ENCODE measurements at regions not wholly inside any gene's neighbourhood (a gene's known extent, or its start where the extent isn't known, plus 50 kb on each side); places are given as distances from the start of the nearest gene placed in this dataset.
"Not testable (repeated sequence)": the region's sequence is repeated elsewhere in the genome, so short reads cannot be mapped to it uniquely, and the experiment has no call there.

DNA sequence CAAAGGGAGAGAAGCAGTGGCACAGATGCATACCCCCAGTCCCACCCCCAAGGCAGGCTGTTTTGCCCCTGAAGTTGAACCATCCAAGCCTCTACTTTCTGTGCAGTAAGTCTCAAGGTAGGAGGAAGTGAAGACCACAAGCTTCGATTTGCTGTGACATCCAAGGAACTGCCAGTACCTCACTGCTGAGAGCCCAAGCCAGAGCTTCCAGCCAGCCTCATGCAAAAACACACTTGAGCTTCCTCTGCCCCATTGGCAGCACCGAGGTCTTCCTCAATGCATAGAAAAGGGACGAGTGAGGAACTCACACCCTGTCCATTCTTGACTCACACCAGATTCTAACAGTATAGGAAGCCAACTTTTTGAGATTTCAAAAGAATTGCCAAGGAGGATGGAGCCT lies 311.7 kb downstream of the BCL2L11 start:
- DNase-seq: peak; percentile 17

DNA sequence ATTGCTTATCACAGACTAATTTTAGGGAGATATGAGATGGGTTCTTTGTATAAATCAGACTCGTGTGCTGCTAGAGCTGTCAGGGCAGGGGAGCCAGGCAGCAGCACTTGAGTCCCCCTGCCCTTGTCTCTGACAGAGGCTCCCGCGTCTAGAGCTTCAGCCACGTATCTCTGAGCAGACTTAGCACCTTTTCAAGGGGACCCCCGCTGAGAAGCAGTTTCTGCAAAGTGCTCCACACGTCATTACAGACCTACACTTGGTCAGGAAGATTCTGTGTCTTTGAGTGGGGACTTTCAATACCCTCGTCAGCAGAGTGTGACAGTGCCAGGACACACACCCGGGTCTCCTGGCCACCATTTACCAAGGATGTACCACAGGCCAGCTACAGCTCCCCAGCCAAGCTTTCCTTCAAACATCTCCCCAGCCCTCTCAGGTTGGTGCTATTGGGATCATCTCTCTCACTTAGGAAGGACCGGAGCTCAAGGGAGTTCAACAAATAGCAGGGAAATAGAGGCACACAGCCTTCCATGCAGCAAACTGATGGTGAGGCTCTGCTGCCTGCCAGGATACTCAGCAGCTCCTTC lies 312.3 kb downstream of the BCL2L11 start:
- DNase-seq: not testable (repeated sequence)

DNA sequence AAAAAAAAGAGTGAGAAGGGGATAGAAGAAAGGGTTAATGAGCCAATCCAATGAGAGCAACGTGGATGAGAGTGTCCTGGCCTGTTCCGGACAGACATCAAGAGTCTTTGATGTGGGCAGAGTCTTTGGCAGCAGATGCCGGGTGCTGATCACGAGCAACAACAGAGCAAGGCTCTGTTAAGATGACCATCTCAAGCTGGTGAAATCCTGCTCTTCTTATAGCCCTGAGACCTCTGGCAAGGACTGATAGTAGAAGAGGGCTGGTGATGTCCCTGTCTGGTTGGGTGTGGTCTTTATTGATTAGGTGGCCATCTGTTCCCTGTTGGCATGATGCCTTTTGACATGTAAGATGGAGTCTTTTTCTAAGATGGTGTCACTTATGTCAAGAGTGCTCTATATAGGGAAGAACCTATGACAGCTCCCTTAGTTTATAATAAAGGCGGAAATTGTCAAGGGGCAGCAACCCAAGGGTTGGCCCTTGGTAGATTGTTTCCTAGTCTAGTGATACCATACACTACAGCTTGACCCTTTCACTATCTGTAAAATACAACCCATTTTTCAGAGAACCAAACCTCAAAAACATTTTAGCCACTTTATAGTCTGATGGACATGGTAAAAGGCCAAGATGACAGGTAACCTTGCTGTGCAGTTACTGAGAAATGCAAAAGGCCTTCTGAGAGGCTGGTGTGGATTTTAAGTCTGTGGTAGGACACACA lies 313.3 kb downstream of the BCL2L11 start:
- DNase-seq: not testable (repeated sequence)

DNA sequence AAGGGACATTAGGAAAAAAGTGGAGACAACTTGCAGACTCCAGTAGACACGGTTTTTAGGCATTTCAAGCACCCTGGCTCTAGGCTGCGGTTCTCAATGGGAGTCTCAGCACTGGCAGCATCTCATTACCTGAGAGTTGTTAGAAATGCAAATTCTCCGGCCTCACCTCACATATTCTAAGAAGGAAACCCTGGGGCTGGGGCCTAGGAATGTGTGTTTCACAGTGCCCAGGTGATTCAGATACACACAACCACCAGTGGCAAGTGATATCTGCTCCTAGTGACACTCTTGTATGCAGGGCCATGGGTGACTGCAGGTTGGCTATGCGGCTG lies 313.9 kb downstream of the BCL2L11 start:
- DNase-seq: not testable (repeated sequence)

DNA sequence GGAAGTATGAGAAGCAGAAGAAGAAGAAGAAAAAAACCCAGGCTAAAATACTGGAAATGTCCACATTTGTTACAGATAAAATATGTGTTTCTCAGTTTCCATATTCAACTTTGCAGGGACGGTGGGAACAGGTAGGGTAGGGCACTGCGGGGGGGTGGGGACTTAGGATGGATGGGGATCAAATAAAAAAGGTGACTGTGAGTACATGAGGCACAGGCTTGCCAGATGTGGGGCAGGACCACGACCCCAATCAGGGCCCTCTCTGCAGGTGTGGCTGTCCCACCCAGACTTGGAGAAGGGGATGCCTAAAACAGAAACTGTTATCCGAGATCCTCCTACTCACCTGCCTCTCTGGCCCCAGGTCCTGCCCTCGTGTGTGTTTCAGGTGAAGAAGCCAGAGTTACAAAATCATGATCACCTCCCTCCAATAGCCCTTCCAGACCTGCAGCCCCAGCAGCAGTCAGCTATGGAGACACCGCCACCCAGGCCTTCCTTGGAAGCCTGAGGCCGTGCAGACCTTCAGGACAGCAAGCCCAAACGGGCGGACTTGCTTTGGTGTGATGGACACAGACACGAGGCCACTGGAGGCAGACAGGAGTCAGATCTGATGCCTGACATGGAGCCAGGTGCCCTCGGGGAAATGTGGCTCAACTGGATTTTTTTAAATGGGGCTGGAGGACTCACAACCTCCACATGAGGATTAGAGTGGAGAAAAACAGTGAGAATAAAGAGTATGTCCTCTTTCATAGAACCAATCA lies 315.0 kb downstream of the BCL2L11 start:
- DNase-seq: not testable (repeated sequence)

DNA sequence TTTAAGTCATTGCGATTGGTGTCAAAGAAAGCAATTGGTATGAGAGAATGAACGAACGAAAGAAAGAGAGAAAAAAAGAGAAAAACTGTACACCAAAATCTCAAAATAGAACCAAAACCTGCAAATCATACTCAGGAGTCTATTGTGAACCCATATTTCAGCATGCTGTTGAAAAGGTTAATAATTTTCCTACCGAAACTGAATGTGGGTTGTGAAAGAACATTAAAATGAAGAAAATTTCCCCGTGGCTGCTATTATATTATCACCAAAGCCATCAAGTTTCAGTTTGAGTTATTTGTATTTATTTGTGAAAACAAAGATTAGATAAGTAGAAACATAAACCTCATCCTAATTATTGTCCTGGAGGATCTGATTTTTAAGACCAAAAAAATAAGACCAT lies 315.7 kb downstream of the BCL2L11 start:
- DNase-seq: not testable (repeated sequence)

DNA sequence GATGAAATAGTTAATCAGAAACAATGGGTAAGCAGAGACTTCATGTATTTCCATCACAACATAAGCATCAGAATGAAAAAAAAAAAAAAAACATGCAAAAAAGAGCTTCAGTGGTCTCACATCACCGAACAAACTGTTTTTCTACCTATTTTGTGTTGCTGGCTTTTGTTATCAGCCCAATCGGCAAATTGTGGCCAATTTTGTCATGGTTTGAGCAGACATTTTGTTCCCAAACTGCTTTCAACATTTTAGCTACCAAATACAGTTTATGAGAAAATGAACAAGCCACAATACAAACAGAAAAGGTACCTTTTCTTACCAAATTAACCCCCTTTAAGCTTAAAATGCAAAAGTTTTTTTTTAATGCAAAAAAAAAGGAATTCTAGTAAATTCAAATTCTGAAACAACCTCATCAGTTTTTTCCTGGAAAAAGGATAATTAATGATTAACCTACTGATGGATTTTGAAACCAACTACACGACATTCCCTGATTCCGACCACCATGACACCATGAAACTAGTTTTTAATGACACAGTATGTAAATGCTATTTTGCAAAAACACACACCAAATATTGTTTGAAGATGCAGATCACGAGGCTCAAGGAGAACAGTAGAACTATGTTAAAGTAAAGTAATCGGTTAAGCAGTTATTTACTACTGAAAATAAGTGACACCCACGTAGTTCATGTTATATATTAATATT lies 316.7 kb downstream of the BCL2L11 start:
- not testable (repeated sequence) for DNase-seq

DNA sequence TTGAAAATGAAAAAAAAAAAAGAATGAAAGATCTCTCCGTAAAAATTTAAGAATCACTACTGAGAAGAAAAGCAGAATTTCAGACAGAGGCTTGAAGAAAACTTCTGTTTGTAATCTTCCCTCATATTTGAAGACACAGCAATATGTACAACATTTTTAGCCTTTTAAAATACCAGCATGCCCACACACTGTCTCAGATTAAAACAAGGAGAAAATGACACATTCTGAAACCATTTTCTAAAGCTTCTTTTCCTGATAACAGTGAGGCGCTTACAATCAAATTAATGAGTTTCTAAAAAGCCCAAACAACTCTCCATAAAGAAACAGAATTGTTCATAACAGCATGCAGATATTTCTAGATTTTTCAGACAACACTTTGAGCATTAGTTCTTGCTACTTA lies 317.4 kb downstream of the BCL2L11 start:
- DNase-seq: not testable (repeated sequence)

DNA sequence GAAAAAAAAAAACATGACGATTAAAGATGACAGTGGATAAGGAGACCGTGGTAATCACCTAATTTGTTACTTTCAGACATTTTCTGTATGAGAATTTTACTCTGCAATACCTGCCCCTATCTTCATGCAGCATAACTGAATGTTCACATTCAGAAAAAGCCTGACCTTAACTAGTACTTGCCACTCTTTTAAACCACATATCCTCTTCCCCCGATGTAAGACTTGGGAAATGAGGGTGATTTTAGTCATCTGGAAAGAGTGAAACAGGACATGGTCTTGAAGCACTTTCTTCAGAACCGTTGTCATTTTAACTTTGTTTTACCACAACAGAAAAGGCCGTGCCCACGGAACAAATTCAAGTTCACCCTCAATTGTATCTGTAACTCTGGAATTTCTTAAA lies 318.5 kb downstream of the BCL2L11 start:
- DNase-seq: not testable (repeated sequence)

DNA sequence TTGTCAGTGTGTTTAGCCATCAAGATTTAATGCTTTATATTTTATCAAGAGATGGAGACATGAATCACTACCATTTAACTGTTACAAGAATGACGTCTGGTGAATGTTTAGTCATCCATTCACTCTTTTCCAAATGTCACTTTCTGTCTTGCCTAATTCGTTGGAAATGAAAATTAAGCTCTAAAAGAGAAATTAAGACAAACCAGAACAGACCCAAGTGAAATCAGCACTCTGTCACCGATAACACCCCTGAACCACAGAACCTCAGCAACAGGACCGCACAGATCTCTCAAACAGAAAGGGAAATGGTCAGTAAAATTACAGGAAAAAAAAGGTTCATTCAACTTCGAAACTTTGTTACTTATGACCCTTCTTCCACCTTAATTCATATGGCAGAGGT lies 320.9 kb downstream of the BCL2L11 start:
- not testable (repeated sequence) for DNase-seq

DNA sequence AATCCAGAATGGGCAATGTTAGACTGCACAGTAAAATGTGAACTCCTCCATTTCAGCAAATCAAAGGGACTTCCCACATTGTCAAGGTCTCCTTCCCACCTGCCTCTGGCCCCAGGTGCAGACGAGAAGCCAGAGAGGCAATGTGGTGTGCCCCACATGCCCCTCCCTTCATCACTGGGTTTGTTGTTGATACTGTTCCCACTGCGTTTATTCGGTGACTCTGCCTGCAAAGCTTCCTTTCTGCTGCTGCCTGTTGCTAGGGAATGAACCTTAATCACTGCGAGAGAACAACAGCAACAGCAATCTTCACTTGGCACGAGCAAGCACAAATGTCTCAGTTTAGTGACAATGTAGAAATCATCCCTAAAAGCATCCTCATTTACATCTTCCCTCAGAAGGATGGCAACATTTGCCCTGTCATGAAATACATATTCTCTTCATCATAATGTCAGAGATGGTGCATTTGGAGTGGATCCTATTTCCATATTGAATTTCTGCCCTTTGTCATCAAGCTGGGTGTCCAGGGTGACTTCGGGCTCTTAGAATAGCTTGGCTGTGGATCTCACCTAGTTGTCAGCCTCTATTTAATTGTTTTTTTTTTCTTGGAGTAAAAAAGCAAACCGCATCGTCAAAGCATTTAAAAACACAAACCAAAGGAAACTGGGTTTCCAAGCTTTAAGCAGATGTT lies 322.2 kb downstream of the BCL2L11 start:
- DNase-seq: not testable (repeated sequence)

DNA sequence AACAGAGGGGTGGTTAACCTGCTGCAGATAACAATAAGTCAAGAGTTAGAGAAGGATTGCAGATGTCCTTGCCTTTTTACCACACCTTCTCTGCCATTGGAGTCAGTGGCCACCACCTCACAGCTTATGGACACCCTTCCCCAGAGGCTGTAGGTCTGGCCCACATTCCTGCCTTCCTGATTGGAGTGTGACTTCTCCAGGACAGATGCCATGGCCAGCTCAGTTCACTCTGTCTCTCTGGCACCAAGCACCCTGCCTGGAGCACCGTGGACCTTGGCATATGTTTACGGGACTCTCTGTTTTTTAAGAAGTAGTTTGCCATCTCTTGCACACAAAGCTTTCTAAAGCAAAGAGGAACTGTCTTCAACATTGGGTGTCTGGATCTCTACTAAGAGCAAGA lies 323.8 kb downstream of the BCL2L11 start:
- DNase-seq: not testable (repeated sequence)

DNA sequence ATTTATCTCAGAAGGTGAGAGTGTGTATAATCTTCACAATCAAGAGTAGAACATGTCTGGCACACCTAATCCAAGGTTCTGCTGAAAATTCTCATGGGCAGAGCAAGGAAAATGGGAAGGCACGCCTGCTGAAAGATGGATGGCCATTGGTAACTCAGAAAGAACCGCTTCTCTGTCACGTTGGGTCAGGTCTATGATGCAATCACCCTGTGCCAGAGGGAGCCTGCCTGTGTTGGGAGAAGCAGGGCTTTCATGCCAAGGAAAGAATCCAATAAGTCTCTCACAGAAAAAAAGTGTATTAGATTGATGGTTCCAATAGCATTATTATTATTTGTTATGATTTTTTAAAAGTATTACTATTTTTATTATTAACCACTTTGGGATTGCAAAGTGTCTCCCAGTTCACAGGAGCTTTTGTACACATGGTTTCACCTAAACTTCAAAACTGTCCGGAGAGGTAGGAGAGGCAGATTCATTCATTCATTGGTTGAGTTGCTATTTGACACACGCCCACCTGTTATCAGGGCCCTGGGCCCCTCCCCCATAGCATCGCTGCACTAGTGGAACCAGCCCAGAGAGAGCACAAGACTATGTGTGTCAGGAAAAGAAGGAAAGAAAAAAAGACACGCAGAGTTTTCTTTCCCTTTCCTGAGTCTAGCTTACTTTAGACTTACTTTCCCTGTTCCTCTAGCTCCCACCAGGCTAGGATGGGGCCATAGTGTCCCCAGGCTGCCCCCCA lies 324.6 kb downstream of the BCL2L11 start:
- DNase-seq: not testable (repeated sequence)

DNA sequence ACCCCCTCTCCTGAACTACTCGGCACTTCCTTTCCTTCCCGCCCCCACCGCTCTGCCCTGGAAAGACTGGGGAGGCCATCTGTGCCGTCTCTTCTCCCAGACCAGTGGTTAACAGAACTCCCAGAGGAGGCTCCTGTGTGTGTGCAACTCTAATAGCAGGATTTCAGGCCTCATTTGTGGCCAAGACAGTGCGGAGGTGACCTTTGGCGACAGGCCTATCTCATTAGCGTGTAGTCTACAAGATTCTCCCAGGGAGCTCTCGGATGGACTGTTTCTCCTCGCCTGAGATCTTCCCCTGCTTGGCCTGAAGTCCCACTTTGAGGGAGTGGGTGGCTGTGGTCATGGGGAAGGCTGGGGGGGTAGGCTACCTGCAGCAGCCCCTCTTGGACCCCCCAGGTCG lies 325.2 kb downstream of the BCL2L11 start:
- DNase-seq: not testable (repeated sequence)

DNA sequence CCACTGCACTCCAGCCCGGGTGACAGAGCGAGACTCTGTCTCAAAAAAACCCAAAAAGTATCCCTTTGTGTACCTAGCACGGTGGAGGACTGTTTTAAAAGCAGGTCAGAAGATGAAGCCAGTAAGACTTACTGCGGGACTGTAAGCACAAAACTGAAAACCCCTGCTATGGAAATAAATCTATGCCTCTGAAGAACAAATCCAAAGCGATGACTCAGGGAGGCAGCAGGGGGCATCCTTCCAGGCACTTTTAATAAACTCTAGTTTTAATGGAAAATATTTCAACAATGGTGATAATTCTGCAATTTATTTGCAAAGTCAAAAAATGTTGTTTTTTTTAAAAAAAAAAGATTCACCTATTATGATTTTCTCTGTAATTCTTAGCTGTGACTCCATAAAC lies 326.8 kb downstream of the BCL2L11 start:
- DNase-seq: not testable (repeated sequence)

DNA sequence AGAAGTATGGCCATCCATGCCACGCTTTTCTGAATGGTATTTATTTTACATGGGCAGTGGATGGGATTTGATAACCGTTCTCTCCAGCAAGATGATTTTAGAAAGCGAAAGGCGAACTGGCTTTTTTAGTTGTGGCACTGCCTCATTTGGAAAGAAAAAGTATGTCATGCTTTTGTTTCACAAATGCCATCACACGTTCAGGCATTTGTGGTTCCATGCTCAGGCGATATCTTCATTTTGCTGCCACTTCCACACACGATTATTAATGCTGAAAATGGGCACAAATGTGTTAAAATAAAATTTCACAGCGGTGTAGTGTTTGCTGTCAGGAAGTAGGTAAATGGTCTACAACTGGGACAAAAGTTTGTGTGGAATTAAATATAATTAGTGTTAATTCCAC lies 328.1 kb downstream of the BCL2L11 start:
- DNase-seq: not testable (repeated sequence)

DNA sequence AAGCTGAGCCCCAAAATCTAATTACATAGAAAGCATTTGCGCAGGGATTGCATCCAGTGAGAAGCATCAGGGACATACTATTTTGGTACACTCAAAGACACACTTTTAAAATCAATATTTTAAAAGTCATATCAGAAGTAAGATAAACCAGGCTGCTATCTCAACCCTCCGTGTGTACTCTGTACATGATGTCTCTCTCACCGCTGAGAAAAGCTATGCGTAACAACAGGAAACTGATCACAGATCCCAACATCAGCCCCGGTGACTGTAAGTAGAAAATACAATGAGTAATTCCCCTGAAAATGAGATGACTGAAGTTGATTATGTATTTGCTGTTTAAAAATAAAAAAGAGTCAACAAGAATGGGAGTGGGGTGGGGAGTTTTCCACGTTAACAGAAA lies 329.8 kb downstream of the BCL2L11 start:
- DNase-seq: not testable (repeated sequence)

DNA sequence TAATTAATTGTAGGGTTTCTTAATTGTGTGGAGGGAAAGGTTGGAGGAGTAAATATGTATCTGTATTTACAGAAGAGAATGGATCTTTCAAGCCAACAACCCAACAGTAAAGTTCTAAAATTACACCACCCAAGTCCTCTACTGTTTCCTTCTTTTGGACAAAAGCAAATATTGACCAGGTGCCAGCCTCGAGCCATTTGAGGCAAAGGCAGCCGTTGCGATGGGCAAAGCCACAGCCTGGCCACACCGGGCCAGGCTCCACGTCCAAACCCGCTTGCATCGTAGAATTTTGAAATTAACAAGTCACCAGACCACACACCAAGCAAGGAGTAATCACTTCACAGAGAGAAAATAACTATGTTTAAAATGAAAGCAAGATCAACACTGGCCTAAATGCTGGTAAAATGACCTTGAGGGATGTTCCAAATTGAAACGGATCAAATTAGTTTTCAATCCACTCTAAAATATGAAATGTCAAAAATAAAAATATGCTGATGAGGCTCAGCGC lies 331.0 kb downstream of the BCL2L11 start:
- not testable (repeated sequence) for DNase-seq

DNA sequence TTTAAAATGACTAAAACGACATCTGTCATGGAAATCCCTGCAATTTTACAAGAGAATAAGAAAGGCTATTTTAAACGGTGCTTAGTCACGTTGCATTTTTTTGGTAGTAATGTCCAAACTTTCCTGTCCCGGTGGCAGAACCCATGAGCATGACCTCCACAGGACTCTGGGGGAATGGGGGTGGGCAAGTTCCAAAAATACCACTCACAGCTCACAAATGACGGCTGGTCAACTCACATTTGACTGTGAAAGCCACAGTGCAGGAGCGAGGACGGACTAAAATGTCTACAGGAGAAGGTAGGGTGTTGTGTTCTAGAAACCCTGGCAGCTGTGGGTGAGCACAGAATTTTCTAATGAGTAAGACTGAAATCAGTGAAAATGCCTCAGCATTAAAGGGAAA lies 331.5 kb downstream of the BCL2L11 start:
- DNase-seq: not testable (repeated sequence)

DNA sequence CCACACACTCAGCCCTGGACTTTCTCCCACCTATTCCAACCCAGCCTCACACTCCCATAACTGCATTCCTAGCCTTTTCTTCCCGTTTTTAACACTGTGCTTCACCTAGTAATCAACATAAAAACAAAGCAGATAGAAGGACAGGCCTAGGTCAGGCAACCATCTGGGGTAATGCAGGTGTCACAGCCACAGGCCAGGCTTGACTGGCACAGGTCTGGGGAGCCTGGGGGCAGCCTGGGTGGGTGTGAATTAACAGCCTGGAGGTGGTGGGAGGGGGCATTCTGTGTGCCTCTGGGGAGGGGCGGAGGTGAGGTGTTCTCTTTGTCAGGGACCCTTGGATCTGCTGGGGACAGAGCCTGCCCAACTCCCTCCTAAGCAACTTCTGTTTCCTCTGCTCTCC lies 332.6 kb downstream of the BCL2L11 start:
- not testable (repeated sequence) for DNase-seq

DNA sequence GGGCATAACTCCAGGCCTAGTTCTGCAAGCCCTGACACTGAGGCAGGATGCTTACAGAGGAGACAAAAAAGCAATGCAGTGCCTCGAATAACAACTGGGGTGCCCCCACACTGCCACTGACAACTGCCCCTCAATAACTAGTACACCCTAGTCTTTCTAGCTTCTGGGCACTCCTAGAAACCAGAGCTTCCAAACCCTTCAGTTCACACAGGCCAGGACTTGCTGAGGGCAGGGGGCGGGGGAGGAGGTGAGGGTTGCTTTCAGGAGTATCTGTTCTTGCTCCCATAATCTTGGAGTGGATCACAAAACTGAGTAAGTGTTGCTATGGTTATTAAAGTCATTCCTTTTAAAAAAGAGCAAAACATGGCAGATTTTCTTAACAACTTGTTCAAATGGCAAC lies 333.1 kb downstream of the BCL2L11 start:
- DNase-seq: not testable (repeated sequence)

DNA sequence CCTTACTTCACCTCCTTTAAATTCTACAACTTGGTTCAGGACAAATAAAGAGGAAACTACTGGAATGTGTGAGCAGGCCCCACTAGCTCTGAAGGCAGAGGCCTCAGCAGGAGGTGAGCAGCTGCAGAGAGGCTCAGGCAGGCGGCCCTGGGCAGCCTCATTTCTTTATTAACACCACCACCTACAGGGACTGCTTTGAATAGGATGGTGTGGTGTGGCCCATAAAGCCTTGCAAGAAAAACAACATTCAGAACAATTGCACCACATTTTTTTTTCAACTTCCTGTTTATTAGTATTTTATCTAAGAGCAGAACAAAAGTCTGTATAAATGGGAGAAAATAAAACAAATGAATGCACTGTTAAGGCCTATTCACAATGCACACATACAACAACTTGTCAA lies 333.7 kb downstream of the BCL2L11 start:
- peak; percentile 69 for DNase-seq

All from CD4-positive, alpha-beta T cell treated with Interleukin-15 for 1 hour (primary cell).